ENCODE measurements at regions not wholly inside any gene's neighbourhood (a gene's known extent, or its start where the extent isn't known, plus 50 kb on each side); places are given as distances from the start of the nearest gene placed in this dataset.

GRCh38 chrX:36684053-36684452, 324.1 kb upstream of the FAM47C start:
- DNase-seq (ENCODE audit: low read depth), result no peak
- TF ChIP-seq CTCF (IDR thresholded peaks at IDR 0.05; ENCODE audit: control insufficient read depth, insufficient read depth, low read depth, low read length, missing control alignments), result no peak
- no peak overlapping the region for H3K4me3 ChIP-seq (ENCODE audit: control insufficient read depth, low read depth, low read length)

- no peak for DNase-seq (ENCODE audit: low read depth)
- no peak overlapping the region for H3K4me3 ChIP-seq (ENCODE audit: control insufficient read depth, low read depth, low read length)
- TF ChIP-seq CTCF (IDR thresholded peaks at IDR 0.05; ENCODE audit: control insufficient read depth, insufficient read depth, low read depth, low read length, missing control alignments), result no peak
These were observed 286.2 kb upstream of the FAM47C start for GRCh38 chrX:36721990-36722389.

- no peak overlapping the region for H3K4me3 ChIP-seq (ENCODE audit: control insufficient read depth, low read depth, low read length)
- DNase-seq (ENCODE audit: low read depth), result no peak
- TF ChIP-seq CTCF (IDR thresholded peaks at IDR 0.05; ENCODE audit: control insufficient read depth, insufficient read depth, low read depth, low read length, missing control alignments), result no peak
These were observed 254.6 kb upstream of the FAM47C start for GRCh38 chrX:36753602-36754001.

- no peak for TF ChIP-seq CTCF (IDR thresholded peaks at IDR 0.05; ENCODE audit: control insufficient read depth, insufficient read depth, low read depth, low read length, missing control alignments)
- DNase-seq (ENCODE audit: low read depth), result no peak
- H3K4me3 ChIP-seq (ENCODE audit: control insufficient read depth, low read depth, low read length), result no peak overlapping the region
These were observed 220.4 kb upstream of the FAM47C start for GRCh38 chrX:36787752-36788151.

GRCh38 chrX:36803151-36803550, 205.0 kb upstream of the FAM47C start:
- no peak for TF ChIP-seq CTCF (IDR thresholded peaks at IDR 0.05; ENCODE audit: control insufficient read depth, insufficient read depth, low read depth, low read length, missing control alignments)
- no peak overlapping the region for H3K4me3 ChIP-seq (ENCODE audit: control insufficient read depth, low read depth, low read length)
- DNase-seq (ENCODE audit: low read depth), result no peak

GRCh38 chrX:36804066-36804465, 204.1 kb upstream of the FAM47C start:
- no peak for TF ChIP-seq CTCF (IDR thresholded peaks at IDR 0.05; ENCODE audit: control insufficient read depth, insufficient read depth, low read depth, low read length, missing control alignments)
- no peak for DNase-seq (ENCODE audit: low read depth)
- H3K4me3 ChIP-seq (ENCODE audit: control insufficient read depth, low read depth, low read length), result no peak overlapping the region

GRCh38 chrX:36844857-36845256, 163.3 kb upstream of the FAM47C start:
- DNase-seq (ENCODE audit: low read depth), result no peak
- no peak for TF ChIP-seq CTCF (IDR thresholded peaks at IDR 0.05; ENCODE audit: control insufficient read depth, insufficient read depth, low read depth, low read length, missing control alignments)
- H3K4me3 ChIP-seq (ENCODE audit: control insufficient read depth, low read depth, low read length), result no peak overlapping the region
